IgD-negative memory B cell (primary cell): ENCODE measurements at regions not wholly inside any gene's neighbourhood (a gene's known extent, or its start where the extent isn't known, plus 50 kb on each side); places are given as distances from the start of the nearest gene placed in this dataset.
"Not testable (repeated sequence)": the region's sequence is repeated elsewhere in the genome, so short reads cannot be mapped to it uniquely, and the experiment has no call there.

Experiments
- H3K27ac Mint-ChIP-seq, 3 donors: one replicate each; pipeline ENCODE4 v1.8.0; 2020 to 2022; ENCODE audit warnings: mild to moderate bottlenecking in 3 of 3, mixed read lengths in 3 of 3, moderate library complexity in 1 of 3
- H3K27me3 Mint-ChIP-seq: one replicate; pipeline ENCODE4 v1.8.0; 2021; ENCODE audit warnings: mixed read lengths
- H3K36me3 Mint-ChIP-seq: one replicate; pipeline ENCODE4 v1.8.0; 2020; ENCODE audit warnings: mild to moderate bottlenecking, mixed read lengths
- H3K4me1 Mint-ChIP-seq, 3 donors: one replicate each; pipeline ENCODE4 v1.8.0; 2020 to 2022; ENCODE audit warnings: mixed read lengths in 3 of 3, mild to moderate bottlenecking in 1 of 3
- H3K4me3 Mint-ChIP-seq, 4 donors: one replicate each; pipeline ENCODE4 v1.8.0; 2020 to 2022; ENCODE audit warnings: mild to moderate bottlenecking in 4 of 4, mixed read lengths in 4 of 4, moderate library complexity in 3 of 4
- H3K9me3 Mint-ChIP-seq, 3 donors: one replicate each; pipeline ENCODE4 v1.8.0; 2020 to 2021; ENCODE audit warnings: mixed read lengths in 3 of 3, mild to moderate bottlenecking in 1 of 3

GRCh38 chr10:6722616-6723004 lies 142.5 kb upstream of the PRKCQ start:
- peaks cover 2 to 3% (median 3%) of the 10 kb centered on the region in 3 donors for H3K9me3 Mint-ChIP-seq

GRCh38 chr10:6721964-6722615 lies 142.0 kb upstream of the PRKCQ start:
- Mint-ChIP-seq H3K36me3 (no peaks in the 10 kb centered on the region), H3K27me3 (peaks cover 30% of the 10 kb centered on the region), H3K27ac (no peak overlapping the region), H3K9me3 (peaks cover 2 to 3% (median 3%) of the 10 kb centered on the region in 3 donors), H3K4me1 (no peaks in the 10 kb centered on the region), H3K4me3 (peak overlapping the region in 1 of 4 donors; percentile 5)

More at GRCh38 chr10:6722616-6723004, 142.5 kb upstream of the PRKCQ start:
- H3K27ac Mint-ChIP-seq, result no peak overlapping the region
- no peaks in the 10 kb centered on the region for H3K36me3 Mint-ChIP-seq
- no peaks in the 10 kb centered on the region for H3K4me1 Mint-ChIP-seq
- no peak overlapping the region for H3K4me3 Mint-ChIP-seq
- peaks cover 33% of the 10 kb centered on the region for H3K27me3 Mint-ChIP-seq

- peaks cover 2 to 3% (median 3%) of the 10 kb centered on the region in 3 donors for H3K9me3 Mint-ChIP-seq
- H3K4me1 Mint-ChIP-seq, result no peaks in the 10 kb centered on the region
- H3K4me3 Mint-ChIP-seq, result no peak overlapping the region
- H3K27ac Mint-ChIP-seq, result no peak overlapping the region
- no peaks in the 10 kb centered on the region for H3K36me3 Mint-ChIP-seq
- peaks cover 32% of the 10 kb centered on the region for H3K27me3 Mint-ChIP-seq
These were observed 141.4 kb upstream of the PRKCQ start for GRCh38 chr10:6721480-6721879.

- Mint-ChIP-seq H3K27me3 (peaks cover 34% of the 10 kb centered on the region), H3K36me3 (no peaks in the 10 kb centered on the region), H3K9me3 (peaks cover 2 to 3% (median 3%) of the 10 kb centered on the region in 3 donors), H3K27ac (no peak overlapping the region), H3K4me3 (no peak overlapping the region), H3K4me1 (no peaks in the 10 kb centered on the region)
These were observed 139.5 kb upstream of the PRKCQ start for GRCh38 chr10:6719561-6719960.

- Mint-ChIP-seq H3K27ac (no peak overlapping the region), H3K9me3 (peaks cover 2 to 6% (median 3%) of the 10 kb centered on the region in 3 donors), H3K4me3 (no peak overlapping the region), H3K27me3 (peaks cover 35% of the 10 kb centered on the region), H3K36me3 (no peaks in the 10 kb centered on the region), H3K4me1 (no peaks in the 10 kb centered on the region)
These were observed 138.5 kb upstream of the PRKCQ start for GRCh38 chr10:6718550-6718949.

- no peaks in the 10 kb centered on the region for H3K36me3 Mint-ChIP-seq
- no peak overlapping the region for H3K4me3 Mint-ChIP-seq
- peaks cover 0 to 8% (median 2%) of the 10 kb centered on the region in 3 donors for H3K9me3 Mint-ChIP-seq
- H3K4me1 Mint-ChIP-seq, result no peaks in the 10 kb centered on the region
- H3K27me3 Mint-ChIP-seq, result peaks cover 33% of the 10 kb centered on the region
- no peak overlapping the region for H3K27ac Mint-ChIP-seq
These were observed 136.4 kb upstream of the PRKCQ start for GRCh38 chr10:6716516-6716915.

GRCh38 chr10:6713716-6714115 lies 133.6 kb upstream of the PRKCQ start:
- no peak overlapping the region for H3K27ac Mint-ChIP-seq
- H3K4me1 Mint-ChIP-seq, result no peaks in the 10 kb centered on the region
- no peak overlapping the region for H3K4me3 Mint-ChIP-seq
- H3K36me3 Mint-ChIP-seq, result peaks cover 2% of the 10 kb centered on the region
- H3K9me3 Mint-ChIP-seq, result peaks cover 0 to 5% (median 0%) of the 10 kb centered on the region in 3 donors
- peaks cover 30% of the 10 kb centered on the region for H3K27me3 Mint-ChIP-seq

GRCh38 chr10:6713120-6713519 lies 133.0 kb upstream of the PRKCQ start:
- no peak overlapping the region for H3K4me3 Mint-ChIP-seq
- H3K4me1 Mint-ChIP-seq, result no peaks in the 10 kb centered on the region
- peaks cover 0 to 5% (median 0%) of the 10 kb centered on the region in 3 donors for H3K9me3 Mint-ChIP-seq
- H3K27ac Mint-ChIP-seq, result no peak overlapping the region
- H3K27me3 Mint-ChIP-seq, result peaks cover 24% of the 10 kb centered on the region
- peaks cover 2% of the 10 kb centered on the region for H3K36me3 Mint-ChIP-seq

- Mint-ChIP-seq H3K9me3 (peaks cover 0 to 5% (median 0%) of the 10 kb centered on the region in 3 donors), H3K27me3 (peaks cover 20% of the 10 kb centered on the region), H3K36me3 (peaks cover 2% of the 10 kb centered on the region), H3K4me3 (no peak overlapping the region), H3K27ac (no peak overlapping the region), H3K4me1 (no peaks in the 10 kb centered on the region)
These were observed 131.8 kb upstream of the PRKCQ start for GRCh38 chr10:6711881-6712280.

- H3K4me1 Mint-ChIP-seq, result no peaks in the 10 kb centered on the region
- peaks cover 0 to 5% (median 0%) of the 10 kb centered on the region in 3 donors for H3K9me3 Mint-ChIP-seq
- H3K27me3 Mint-ChIP-seq, result peaks cover 21% of the 10 kb centered on the region
- H3K27ac Mint-ChIP-seq, result no peak overlapping the region
- H3K36me3 Mint-ChIP-seq, result peaks cover 2% of the 10 kb centered on the region
- no peak overlapping the region for H3K4me3 Mint-ChIP-seq
These were observed 131.3 kb upstream of the PRKCQ start for GRCh38 chr10:6711408-6711841.

GRCh38 chr10:6707352-6707751 lies 127.3 kb upstream of the PRKCQ start:
- Mint-ChIP-seq H3K9me3 (peaks cover 0 to 2% (median 0%) of the 10 kb centered on the region in 3 donors), H3K4me1 (peaks cover 0 to 2% (median 0%) of the 10 kb centered on the region in 3 donors), H3K4me3 (no peak overlapping the region), H3K27ac (no peak overlapping the region), H3K27me3 (peaks cover 19% of the 10 kb centered on the region), H3K36me3 (peaks cover 2% of the 10 kb centered on the region)

- H3K27me3 Mint-ChIP-seq, result peaks cover 21% of the 10 kb centered on the region
- H3K4me3 Mint-ChIP-seq, result no peak overlapping the region
- peaks cover 0 to under 1% (median 0%) of the 10 kb centered on the region in 3 donors for H3K9me3 Mint-ChIP-seq
- peaks cover 0 to 2% (median 0%) of the 10 kb centered on the region in 3 donors for H3K4me1 Mint-ChIP-seq
- no peak overlapping the region for H3K27ac Mint-ChIP-seq
- peaks cover 2% of the 10 kb centered on the region for H3K36me3 Mint-ChIP-seq
These were observed 126.6 kb upstream of the PRKCQ start for GRCh38 chr10:6706725-6707124.

- H3K4me1 Mint-ChIP-seq, result peaks cover 0 to 2% (median 0%) of the 10 kb centered on the region in 3 donors
- H3K36me3 Mint-ChIP-seq, result peaks cover 2% of the 10 kb centered on the region
- no peak overlapping the region for H3K27ac Mint-ChIP-seq
- H3K4me3 Mint-ChIP-seq, result no peak overlapping the region
- no peaks in the 10 kb centered on the region for H3K9me3 Mint-ChIP-seq
- peaks cover 15% of the 10 kb centered on the region for H3K27me3 Mint-ChIP-seq
These were observed 124.8 kb upstream of the PRKCQ start for GRCh38 chr10:6704896-6705295.

GRCh38 chr10:6702833-6703232 lies 122.8 kb upstream of the PRKCQ start:
- H3K4me3 Mint-ChIP-seq, H3K9me3 Mint-ChIP-seq, H3K36me3 Mint-ChIP-seq, H3K4me1 Mint-ChIP-seq, H3K27ac Mint-ChIP-seq: not testable (repeated sequence)
- H3K27me3 Mint-ChIP-seq, result peaks cover 12% of the 10 kb centered on the region

GRCh38 chr10:6702030-6702429 lies 122.0 kb upstream of the PRKCQ start:
- peaks cover 12% of the 10 kb centered on the region for H3K27me3 Mint-ChIP-seq
- H3K36me3 Mint-ChIP-seq, result no peaks in the 10 kb centered on the region
- no peaks in the 10 kb centered on the region for H3K9me3 Mint-ChIP-seq
- H3K4me3 Mint-ChIP-seq, result no peak overlapping the region
- H3K27ac Mint-ChIP-seq, result no peak overlapping the region
- peaks cover 0 to 2% (median 0%) of the 10 kb centered on the region in 3 donors for H3K4me1 Mint-ChIP-seq

- Mint-ChIP-seq H3K4me3 (no peak overlapping the region), H3K36me3 (no peaks in the 10 kb centered on the region), H3K27ac (no peak overlapping the region)
These were observed 121.2 kb upstream of the PRKCQ start for GRCh38 chr10:6701289-6701688.

More at GRCh38 chr10:6701289-6701688, 121.2 kb upstream of the PRKCQ start:
- H3K4me1 Mint-ChIP-seq, result peaks cover 0 to 2% (median 0%) of the 10 kb centered on the region in 3 donors
- peaks cover 9% of the 10 kb centered on the region for H3K27me3 Mint-ChIP-seq
- H3K9me3 Mint-ChIP-seq, result no peaks in the 10 kb centered on the region
